ENCODE measurements at regions not wholly inside any gene's neighbourhood (a gene's known extent, or its start where the extent isn't known, plus 50 kb on each side); places are given as distances from the start of the nearest gene placed in this dataset.

GRCh38 chr4:174131901-174132300, 151.6 kb downstream of the FBXO8 start:
- Histone ChIP-seq H3K4me1 (no peaks in the 10 kb centered on the region), H3K36me3 (no peaks in the 10 kb centered on the region), H3K27ac (no peak overlapping the region), H3K4me3 (no peak overlapping the region), H3K27me3 (peaks cover 3% of the 10 kb centered on the region), H3K9me3 (no peaks in the 10 kb centered on the region)
- TF ChIP-seq EP300 (IDR thresholded peaks at IDR 0.05) (no peak), POLR2A (IDR thresholded peaks at IDR 0.05) (no peak), POLR2AphosphoS5 (IDR thresholded peaks at IDR 0.05) (no peak)
- TF ChIP-seq, protein P1, sequence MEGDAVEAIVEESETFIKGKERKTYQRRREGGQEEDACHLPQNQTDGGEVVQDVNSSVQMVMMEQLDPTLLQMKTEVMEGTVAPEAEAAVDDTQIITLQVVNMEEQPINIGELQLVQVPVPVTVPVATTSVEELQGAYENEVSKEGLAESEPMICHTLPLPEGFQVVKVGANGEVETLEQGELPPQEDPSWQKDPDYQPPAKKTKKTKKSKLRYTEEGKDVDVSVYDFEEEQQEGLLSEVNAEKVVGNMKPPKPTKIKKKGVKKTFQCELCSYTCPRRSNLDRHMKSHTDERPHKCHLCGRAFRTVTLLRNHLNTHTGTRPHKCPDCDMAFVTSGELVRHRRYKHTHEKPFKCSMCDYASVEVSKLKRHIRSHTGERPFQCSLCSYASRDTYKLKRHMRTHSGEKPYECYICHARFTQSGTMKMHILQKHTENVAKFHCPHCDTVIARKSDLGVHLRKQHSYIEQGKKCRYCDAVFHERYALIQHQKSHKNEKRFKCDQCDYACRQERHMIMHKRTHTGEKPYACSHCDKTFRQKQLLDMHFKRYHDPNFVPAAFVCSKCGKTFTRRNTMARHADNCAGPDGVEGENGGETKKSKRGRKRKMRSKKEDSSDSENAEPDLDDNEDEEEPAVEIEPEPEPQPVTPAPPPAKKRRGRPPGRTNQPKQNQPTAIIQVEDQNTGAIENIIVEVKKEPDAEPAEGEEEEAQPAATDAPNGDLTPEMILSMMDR (IDR thresholded peaks at IDR 0.05) = no peak
- DNase-seq (ENCODE audit: low spot score in 2 of 2) = no peak

GRCh38 chr4:174122705-174123104, 160.8 kb downstream of the FBXO8 start:
- H3K4me1 ChIP-seq = peaks cover 2% of the 10 kb centered on the region
- peaks cover 16% of the 10 kb centered on the region for H3K27me3 ChIP-seq
- TF ChIP-seq, protein P1 (IDR thresholded peaks at IDR 0.05) = no peak
- TF ChIP-seq POLR2AphosphoS5 (IDR thresholded peaks at IDR 0.05) (no peak), POLR2A (IDR thresholded peaks at IDR 0.05) (no peak), EP300 (IDR thresholded peaks at IDR 0.05) (no peak)
- DNase-seq (ENCODE audit: low spot score in 2 of 2) = no peak
- H3K4me3 ChIP-seq = no peak overlapping the region
- WGBS = 70% methylated on average over 1 of the region's 1 CpG
- H3K36me3 ChIP-seq = no peaks in the 10 kb centered on the region
- no peak overlapping the region for H3K27ac ChIP-seq
- H3K9me3 ChIP-seq = no peaks in the 10 kb centered on the region

- Histone ChIP-seq H3K4me1 (peaks cover 2% of the 10 kb centered on the region), H3K36me3 (no peaks in the 10 kb centered on the region), H3K9me3 (no peaks in the 10 kb centered on the region), H3K27me3 (peaks cover 14% of the 10 kb centered on the region), H3K4me3 (peak overlapping the region; percentile 33), H3K27ac (no peak overlapping the region)
- no peak for DNase-seq (ENCODE audit: low spot score in 2 of 2)
- 20% methylated on average over 21 of the region's 21 CpGs for WGBS
- TF ChIP-seq, protein P1 (IDR thresholded peaks at IDR 0.05) = peak; percentile 9 to 43
- TF ChIP-seq POLR2AphosphoS5 (IDR thresholded peaks at IDR 0.05) = no peak
- no peak for TF ChIP-seq EP300 (IDR thresholded peaks at IDR 0.05)
- no peak for TF ChIP-seq POLR2A (IDR thresholded peaks at IDR 0.05)
Measured at GRCh38 chr4:174120446-174121295, 162.8 kb downstream of the FBXO8 start.

- no peak for DNase-seq (ENCODE audit: low spot score in 2 of 2)
- Histone ChIP-seq H3K4me1 (peaks cover 2% of the 10 kb centered on the region), H3K27ac (no peak overlapping the region), H3K4me3 (peak overlapping the region; percentile 33), H3K27me3 (peaks cover 14% of the 10 kb centered on the region), H3K9me3 (no peaks in the 10 kb centered on the region), H3K36me3 (no peaks in the 10 kb centered on the region)
- TF ChIP-seq POLR2A (IDR thresholded peaks at IDR 0.05) (no peak), POLR2AphosphoS5 (IDR thresholded peaks at IDR 0.05) (no peak), EP300 (IDR thresholded peaks at IDR 0.05) (no peak)
- TF ChIP-seq, protein P1 (IDR thresholded peaks at IDR 0.05) = no peak
- WGBS = 36% methylated on average over 3 of the region's 3 CpGs
Measured at GRCh38 chr4:174119830-174120229, 163.6 kb downstream of the FBXO8 start.

GRCh38 chr4:174119051-174119450, 164.4 kb downstream of the FBXO8 start:
- TF ChIP-seq, protein P1 (IDR thresholded peaks at IDR 0.05) = no peak
- TF ChIP-seq POLR2A (IDR thresholded peaks at IDR 0.05) = no peak
- TF ChIP-seq EP300 (IDR thresholded peaks at IDR 0.05) = no peak
- TF ChIP-seq POLR2AphosphoS5 (IDR thresholded peaks at IDR 0.05) = peak in 1 of 3 donors; percentile 29
- no peak overlapping the region for H3K27ac ChIP-seq
- no peak overlapping the region for H3K4me3 ChIP-seq
- no peaks in the 10 kb centered on the region for H3K9me3 ChIP-seq
- 85% methylated on average over 4 of the region's 4 CpGs for WGBS
- H3K4me1 ChIP-seq = peaks cover 2% of the 10 kb centered on the region
- no peaks in the 10 kb centered on the region for H3K36me3 ChIP-seq
- no peak for DNase-seq (ENCODE audit: low spot score in 2 of 2)
- peaks cover 14% of the 10 kb centered on the region for H3K27me3 ChIP-seq
